ENCODE measurements at regions not wholly inside any gene's neighbourhood (a gene's known extent, or its start where the extent isn't known, plus 50 kb on each side); places are given as distances from the start of the nearest gene placed in this dataset.

DNA sequence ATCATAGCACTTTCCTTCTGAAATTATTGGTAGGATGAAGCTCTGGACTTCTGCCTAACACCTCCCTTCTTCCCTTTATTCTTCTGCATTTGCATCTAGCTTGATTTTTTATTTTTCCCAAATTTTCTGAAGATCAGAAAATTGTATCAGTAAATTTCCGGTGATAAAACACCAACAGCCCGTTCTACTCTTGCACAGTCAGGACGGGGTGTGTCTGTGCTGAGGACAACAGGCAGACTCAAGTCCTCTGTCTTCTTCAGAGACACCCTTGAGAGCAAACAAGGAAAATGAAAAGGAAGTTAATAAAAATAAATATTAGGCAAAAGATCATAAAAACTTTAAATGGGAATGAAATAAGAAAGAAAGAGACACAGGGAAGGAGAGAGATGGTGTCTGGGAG is 120.7 kb downstream of the ARL4C start:
- no CpG with 5 or more reads among the region's 3 CpGs for WGBS (ENCODE audit: insufficient coverage)
- ChIA-PET CTCF (no interaction called here), POLR2A (no interaction called here)
- no peak overlapping the region for H3K27ac ChIP-seq (ENCODE audit: insufficient read depth in 1 of 2, low read depth in 1 of 2, low read length in 2 of 2, poor library complexity in 1 of 2, severe bottlenecking in 2 of 2)
- peaks cover 0 to 27% (median 0%) of the 10 kb centered on the region in 5 experiments for H3K27me3 ChIP-seq (replicated peaks in 2 of 5; ENCODE audit: control insufficient read depth in 4 of 5, insufficient read depth in 5 of 5, low read length in 4 of 5)
- H3K9me3 ChIP-seq (ENCODE audit: control extremely low read depth in 1 of 5, control insufficient read depth in 4 of 5, insufficient read depth in 2 of 5, low read depth in 1 of 5, low read length in 4 of 5): peaks cover 0 to 9% (median 0%) of the 10 kb centered on the region in 5 experiments
- no peaks in the 10 kb centered on the region for H3K36me3 ChIP-seq (ENCODE audit: control insufficient read depth in 4 of 4, insufficient read depth in 4 of 4, low read length in 3 of 4)
- DNase-seq: no peak
- no peaks in the 10 kb centered on the region for H3K4me1 ChIP-seq (ENCODE audit: control extremely low read depth in 1 of 4, control insufficient read depth in 4 of 4, insufficient read depth in 4 of 4, low read length in 3 of 4)
- H3K4me3 ChIP-seq (ENCODE audit: control insufficient read depth in 1 of 7, extremely low read depth in 1 of 7, insufficient read depth in 4 of 7, low read depth in 2 of 7, low read length in 6 of 7): no peak overlapping the region

DNA sequence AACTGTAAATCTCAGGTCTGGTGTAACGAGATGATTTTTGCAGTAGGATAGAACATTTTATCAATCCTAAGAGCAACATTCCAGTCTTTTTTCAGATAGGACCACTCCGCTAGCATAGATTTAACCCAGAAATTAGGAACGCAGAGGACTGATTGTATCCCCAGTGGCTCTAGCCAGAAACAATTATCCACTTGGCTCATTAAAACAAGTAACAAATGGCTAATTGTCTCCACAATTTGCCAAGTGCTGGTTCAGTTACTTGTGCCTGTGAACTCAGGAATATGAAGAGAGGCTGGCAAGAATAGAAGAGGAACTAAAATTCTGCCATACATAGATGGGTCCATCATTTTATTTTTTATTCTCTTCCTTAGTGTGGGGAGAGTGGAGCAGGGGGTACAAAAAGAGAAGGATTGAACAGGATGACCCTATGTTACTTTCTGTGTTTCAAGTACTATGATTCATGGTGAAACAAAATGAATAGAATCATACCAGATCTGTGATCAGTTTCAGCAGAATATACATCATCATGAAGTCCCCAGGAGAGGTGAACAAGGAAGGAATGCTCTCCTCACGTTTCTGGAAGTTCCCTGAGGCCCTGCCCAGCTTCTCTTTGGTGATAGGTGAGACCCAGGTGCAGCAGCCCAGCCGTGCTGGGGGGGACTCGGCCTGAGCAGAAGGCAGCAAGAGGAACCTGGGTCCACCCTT is 121.6 kb downstream of the ARL4C start:
- WGBS (ENCODE audit: insufficient coverage): 79% methylated on average over 5 of the region's 6 CpGs
- DNase-seq: no peak
- H3K4me3 ChIP-seq (ENCODE audit: control insufficient read depth in 1 of 7, extremely low read depth in 1 of 7, insufficient read depth in 4 of 7, low read depth in 2 of 7, low read length in 6 of 7): no peak overlapping the region
- H3K4me1 ChIP-seq (ENCODE audit: control extremely low read depth in 1 of 4, control insufficient read depth in 4 of 4, insufficient read depth in 4 of 4, low read length in 3 of 4): no peaks in the 10 kb centered on the region
- ChIA-PET CTCF (no interaction called here), POLR2A (no interaction called here)
- H3K27me3 ChIP-seq (replicated peaks in 2 of 5; ENCODE audit: control insufficient read depth in 4 of 5, insufficient read depth in 5 of 5, low read length in 4 of 5): peaks cover 0 to 27% (median 0%) of the 10 kb centered on the region in 5 experiments
- H3K36me3 ChIP-seq (ENCODE audit: control insufficient read depth in 4 of 4, insufficient read depth in 4 of 4, low read length in 3 of 4): no peaks in the 10 kb centered on the region
- H3K9me3 ChIP-seq (ENCODE audit: control extremely low read depth in 1 of 5, control insufficient read depth in 4 of 5, insufficient read depth in 2 of 5, low read depth in 1 of 5, low read length in 4 of 5): peaks cover 0 to 9% (median 0%) of the 10 kb centered on the region in 5 experiments
- H3K27ac ChIP-seq (ENCODE audit: insufficient read depth in 1 of 2, low read depth in 1 of 2, low read length in 2 of 2, poor library complexity in 1 of 2, severe bottlenecking in 2 of 2): no peak overlapping the region

DNA sequence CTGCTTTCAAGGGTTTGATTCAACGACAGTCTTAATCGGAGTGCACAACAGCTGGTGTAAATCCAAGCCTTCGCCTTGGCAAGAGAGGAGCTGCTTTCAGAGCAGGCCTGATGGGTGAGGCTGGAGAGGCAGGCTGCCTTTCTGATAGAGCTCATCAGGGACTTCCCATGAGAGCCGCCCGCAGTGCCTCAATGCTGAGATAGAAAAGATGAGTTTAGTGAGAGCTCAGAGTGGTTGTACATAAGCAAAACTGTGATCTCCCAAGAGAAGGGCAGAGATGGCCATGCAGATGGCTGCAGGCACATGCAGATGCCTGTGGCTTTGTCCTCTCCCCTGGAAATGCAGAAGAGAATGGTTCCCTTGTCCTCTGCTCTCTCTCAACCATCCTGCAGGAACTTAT is 122.1 kb downstream of the ARL4C start:
- H3K9me3 ChIP-seq (ENCODE audit: control extremely low read depth in 1 of 5, control insufficient read depth in 4 of 5, insufficient read depth in 2 of 5, low read depth in 1 of 5, low read length in 4 of 5): peaks cover 0 to 9% (median 0%) of the 10 kb centered on the region in 5 experiments
- no peak overlapping the region for H3K4me3 ChIP-seq (ENCODE audit: control insufficient read depth in 1 of 7, extremely low read depth in 1 of 7, insufficient read depth in 4 of 7, low read depth in 2 of 7, low read length in 6 of 7)
- POLR2A ChIA-PET: no interaction called here
- peaks cover 0 to 27% (median 0%) of the 10 kb centered on the region in 5 experiments for H3K27me3 ChIP-seq (replicated peaks in 2 of 5; ENCODE audit: control insufficient read depth in 4 of 5, insufficient read depth in 5 of 5, low read length in 4 of 5)
- DNase-seq: no peak
- CTCF ChIA-PET: interaction anchor here (1.5 kb wide), 1 partner anchor 15 kb away, joined by 4 read pairs; no protein-coding TSS in a partner anchor
- no peaks in the 10 kb centered on the region for H3K4me1 ChIP-seq (ENCODE audit: control extremely low read depth in 1 of 4, control insufficient read depth in 4 of 4, insufficient read depth in 4 of 4, low read length in 3 of 4)
- H3K27ac ChIP-seq (ENCODE audit: insufficient read depth in 1 of 2, low read depth in 1 of 2, low read length in 2 of 2, poor library complexity in 1 of 2, severe bottlenecking in 2 of 2): no peak overlapping the region
- 95% methylated on average over 5 of the region's 5 CpGs for WGBS (ENCODE audit: insufficient coverage)
- H3K36me3 ChIP-seq (ENCODE audit: control insufficient read depth in 4 of 4, insufficient read depth in 4 of 4, low read length in 3 of 4): no peaks in the 10 kb centered on the region

DNA sequence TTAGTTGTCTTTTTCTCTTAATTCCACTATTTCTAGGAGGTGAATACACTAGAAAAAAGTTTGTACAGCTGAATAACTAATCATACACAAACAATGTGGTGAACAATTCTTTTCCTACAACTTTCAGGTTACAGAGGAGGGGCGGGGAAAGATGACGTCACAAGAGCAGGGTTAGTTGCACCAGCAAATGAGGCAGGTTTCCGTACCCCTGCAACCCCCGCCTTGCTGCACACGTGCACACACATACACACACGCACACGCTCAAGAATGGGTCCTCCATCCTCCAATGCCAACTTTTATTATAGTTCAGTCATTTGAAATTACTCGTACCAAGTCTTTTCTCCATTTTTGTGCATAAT is 122.8 kb downstream of the ARL4C start:
- peaks cover 0 to 27% (median 0%) of the 10 kb centered on the region in 5 experiments for H3K27me3 ChIP-seq (replicated peaks in 2 of 5; ENCODE audit: control insufficient read depth in 4 of 5, insufficient read depth in 5 of 5, low read length in 4 of 5)
- peaks cover 0 to 9% (median 0%) of the 10 kb centered on the region in 5 experiments for H3K9me3 ChIP-seq (ENCODE audit: control extremely low read depth in 1 of 5, control insufficient read depth in 4 of 5, insufficient read depth in 2 of 5, low read depth in 1 of 5, low read length in 4 of 5)
- ChIA-PET POLR2A (no interaction called here), CTCF (interaction anchor here (1.5 kb wide), 1 partner anchor 14 kb away, joined by 4 read pairs; no protein-coding TSS in a partner anchor)
- DNase-seq: no peak
- H3K27ac ChIP-seq (ENCODE audit: insufficient read depth in 1 of 2, low read depth in 1 of 2, low read length in 2 of 2, poor library complexity in 1 of 2, severe bottlenecking in 2 of 2): no peak overlapping the region
- no peak overlapping the region for H3K4me3 ChIP-seq (ENCODE audit: control insufficient read depth in 1 of 7, extremely low read depth in 1 of 7, insufficient read depth in 4 of 7, low read depth in 2 of 7, low read length in 6 of 7)
- no peaks in the 10 kb centered on the region for H3K4me1 ChIP-seq (ENCODE audit: control extremely low read depth in 1 of 4, control insufficient read depth in 4 of 4, insufficient read depth in 4 of 4, low read length in 3 of 4)
- 95% methylated on average over 8 of the region's 8 CpGs for WGBS (ENCODE audit: insufficient coverage)
- H3K36me3 ChIP-seq (ENCODE audit: control insufficient read depth in 4 of 4, insufficient read depth in 4 of 4, low read length in 3 of 4): no peaks in the 10 kb centered on the region

DNA sequence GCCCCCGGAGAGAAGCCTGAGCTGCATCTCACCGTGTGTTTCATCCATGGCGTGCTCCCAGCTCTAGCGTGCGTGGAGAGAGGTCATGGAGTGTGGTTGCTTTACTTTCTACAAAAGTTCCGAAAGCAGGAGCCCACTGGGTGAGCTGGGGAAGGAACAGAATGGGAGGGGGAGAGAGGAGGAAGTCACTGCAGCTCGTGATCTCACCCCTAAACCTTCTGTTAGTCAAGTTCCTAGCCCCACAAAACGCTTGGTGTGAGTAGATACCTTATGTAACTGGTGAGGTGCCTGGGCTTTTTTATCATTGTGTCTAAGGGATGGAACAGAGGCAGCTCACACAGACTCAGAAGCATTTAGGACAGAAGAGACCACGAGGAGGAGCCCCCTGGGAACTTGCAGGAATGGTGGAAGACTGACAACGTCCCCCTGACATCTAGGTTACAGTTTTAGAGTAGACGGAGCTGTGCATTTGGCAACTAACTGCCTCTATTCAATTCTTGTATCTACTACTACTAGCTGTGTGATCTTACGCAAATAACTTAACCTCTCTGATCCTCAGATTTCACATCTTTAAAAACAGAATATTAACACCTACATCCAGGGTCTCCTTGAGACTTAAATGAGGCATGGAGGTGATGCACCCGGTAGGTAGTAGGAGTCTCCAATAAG is 123.3 kb downstream of the ARL4C start:
- no peak overlapping the region for H3K27ac ChIP-seq (ENCODE audit: insufficient read depth in 1 of 2, low read depth in 1 of 2, low read length in 2 of 2, poor library complexity in 1 of 2, severe bottlenecking in 2 of 2)
- CTCF ChIA-PET: interaction anchor here (1.5 kb wide), 1 partner anchor 14 kb away, joined by 4 read pairs; no protein-coding TSS in a partner anchor

DNA sequence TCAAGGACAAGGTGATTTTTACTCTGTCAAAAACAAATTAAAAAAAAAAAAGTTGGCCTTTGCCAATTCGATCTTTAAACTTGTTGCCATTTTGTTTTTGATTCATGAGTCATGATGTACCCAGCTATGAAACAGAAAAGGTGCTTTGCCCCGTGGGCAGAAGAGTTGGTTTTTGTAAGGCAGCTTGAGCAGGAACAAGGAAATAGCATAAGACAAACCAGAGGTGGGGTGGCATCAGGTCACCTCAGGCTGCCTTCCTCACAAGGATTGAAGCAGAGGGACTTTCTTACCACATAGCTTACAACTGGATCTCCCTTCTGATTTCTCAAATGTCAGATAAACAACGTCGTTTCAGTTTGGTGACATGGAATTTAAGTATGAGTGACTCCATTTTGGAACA is 123.8 kb downstream of the ARL4C start:
- DNase-seq: peak in 2 of 3 donors; percentile 10 to 32
- Histone ChIP-seq H3K9me3 (ENCODE audit: control extremely low read depth in 1 of 5, control insufficient read depth in 4 of 5, insufficient read depth in 2 of 5, low read depth in 1 of 5, low read length in 4 of 5) (peaks cover 0 to 9% (median 0%) of the 10 kb centered on the region in 5 experiments), H3K36me3 (ENCODE audit: control insufficient read depth in 4 of 4, insufficient read depth in 4 of 4, low read length in 3 of 4) (no peaks in the 10 kb centered on the region), H3K4me1 (ENCODE audit: control extremely low read depth in 1 of 4, control insufficient read depth in 4 of 4, insufficient read depth in 4 of 4, low read length in 3 of 4) (peaks cover 0 to 6% (median 0%) of the 10 kb centered on the region in 4 experiments), H3K27me3 (replicated peaks in 2 of 5; ENCODE audit: control insufficient read depth in 4 of 5, insufficient read depth in 5 of 5, low read length in 4 of 5) (peaks cover 0 to 23% (median 0%) of the 10 kb centered on the region in 5 experiments), H3K27ac (ENCODE audit: insufficient read depth in 1 of 2, low read depth in 1 of 2, low read length in 2 of 2, poor library complexity in 1 of 2, severe bottlenecking in 2 of 2) (no peak overlapping the region), H3K4me3 (ENCODE audit: control insufficient read depth in 1 of 7, extremely low read depth in 1 of 7, insufficient read depth in 4 of 7, low read depth in 2 of 7, low read length in 6 of 7) (no peak overlapping the region)
- CTCF ChIA-PET: no interaction called here
- WGBS (ENCODE audit: insufficient coverage): 88% methylated on average over 4 of the region's 4 CpGs
- POLR2A ChIA-PET: interaction anchor here (0.9 kb wide), 2 partner anchors 10 to 110 kb away, joined by 3 to 4 read pairs; no protein-coding TSS in a partner anchor

More for the DNA sequence above, 123.3 kb downstream of the ARL4C start:
- DNase-seq: no peak
- Histone ChIP-seq H3K4me1 (ENCODE audit: control extremely low read depth in 1 of 4, control insufficient read depth in 4 of 4, insufficient read depth in 4 of 4, low read length in 3 of 4) (peaks cover 0 to 2% (median 0%) of the 10 kb centered on the region in 4 experiments), H3K36me3 (ENCODE audit: control insufficient read depth in 4 of 4, insufficient read depth in 4 of 4, low read length in 3 of 4) (no peaks in the 10 kb centered on the region), H3K9me3 (ENCODE audit: control extremely low read depth in 1 of 5, control insufficient read depth in 4 of 5, insufficient read depth in 2 of 5, low read depth in 1 of 5, low read length in 4 of 5) (peaks cover 0 to 9% (median 0%) of the 10 kb centered on the region in 5 experiments), H3K27me3 (replicated peaks in 2 of 5; ENCODE audit: control insufficient read depth in 4 of 5, insufficient read depth in 5 of 5, low read length in 4 of 5) (peaks cover 0 to 27% (median 0%) of the 10 kb centered on the region in 5 experiments), H3K4me3 (ENCODE audit: control insufficient read depth in 1 of 7, extremely low read depth in 1 of 7, insufficient read depth in 4 of 7, low read depth in 2 of 7, low read length in 6 of 7) (no peak overlapping the region)
- 88% methylated on average over 8 of the region's 13 CpGs for WGBS (ENCODE audit: insufficient coverage)
- POLR2A ChIA-PET: interaction anchor here (0.9 kb wide), 2 partner anchors 10 to 110 kb away, joined by 3 to 4 read pairs; no protein-coding TSS in a partner anchor

DNA sequence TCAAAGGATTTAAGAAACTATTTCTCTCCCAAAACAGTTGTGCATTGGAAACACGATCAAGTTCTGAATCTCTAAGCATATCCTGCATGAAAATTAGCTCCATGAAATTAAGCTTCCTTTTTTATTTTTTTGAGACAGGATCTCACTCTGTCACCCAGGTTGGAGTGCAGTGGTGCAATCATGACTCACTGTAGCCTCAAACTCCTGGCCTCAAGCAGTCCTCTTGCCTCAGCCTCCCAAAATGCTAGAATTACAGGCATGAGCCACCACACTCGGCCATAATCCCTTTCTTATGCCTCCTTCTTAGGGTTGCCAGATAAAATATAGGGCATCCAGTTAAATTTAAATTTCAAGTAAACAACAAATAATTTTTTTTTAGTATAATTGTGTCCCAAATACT is 124.4 kb downstream of the ARL4C start:
- Histone ChIP-seq H3K4me1 (ENCODE audit: control extremely low read depth in 1 of 4, control insufficient read depth in 4 of 4, insufficient read depth in 4 of 4, low read length in 3 of 4) (peaks cover 0 to 6% (median 0%) of the 10 kb centered on the region in 4 experiments), H3K27me3 (replicated peaks in 2 of 5; ENCODE audit: control insufficient read depth in 4 of 5, insufficient read depth in 5 of 5, low read length in 4 of 5) (peaks cover 0 to 19% (median 0%) of the 10 kb centered on the region in 5 experiments), H3K36me3 (ENCODE audit: control insufficient read depth in 4 of 4, insufficient read depth in 4 of 4, low read length in 3 of 4) (no peaks in the 10 kb centered on the region), H3K4me3 (ENCODE audit: control insufficient read depth in 1 of 7, extremely low read depth in 1 of 7, insufficient read depth in 4 of 7, low read depth in 2 of 7, low read length in 6 of 7) (no peak overlapping the region), H3K27ac (ENCODE audit: insufficient read depth in 1 of 2, low read depth in 1 of 2, low read length in 2 of 2, poor library complexity in 1 of 2, severe bottlenecking in 2 of 2) (no peak overlapping the region), H3K9me3 (ENCODE audit: control extremely low read depth in 1 of 5, control insufficient read depth in 4 of 5, insufficient read depth in 2 of 5, low read depth in 1 of 5, low read length in 4 of 5) (peaks cover 0 to 9% (median 0%) of the 10 kb centered on the region in 5 experiments)
- POLR2A ChIA-PET: interaction anchor here (0.9 kb wide), 1 partner anchor 11 kb away, joined by 4 read pairs; no protein-coding TSS in a partner anchor
- CTCF ChIA-PET: no interaction called here
- DNase-seq: peak in 1 of 3 donors; percentile 17
- WGBS (ENCODE audit: insufficient coverage): 80% methylated on average over 1 of the region's 2 CpGs
